ENCODE measurements at regions not wholly inside any gene's neighbourhood (a gene's known extent, or its start where the extent isn't known, plus 50 kb on each side); places are given as distances from the start of the nearest gene placed in this dataset.

DNA sequence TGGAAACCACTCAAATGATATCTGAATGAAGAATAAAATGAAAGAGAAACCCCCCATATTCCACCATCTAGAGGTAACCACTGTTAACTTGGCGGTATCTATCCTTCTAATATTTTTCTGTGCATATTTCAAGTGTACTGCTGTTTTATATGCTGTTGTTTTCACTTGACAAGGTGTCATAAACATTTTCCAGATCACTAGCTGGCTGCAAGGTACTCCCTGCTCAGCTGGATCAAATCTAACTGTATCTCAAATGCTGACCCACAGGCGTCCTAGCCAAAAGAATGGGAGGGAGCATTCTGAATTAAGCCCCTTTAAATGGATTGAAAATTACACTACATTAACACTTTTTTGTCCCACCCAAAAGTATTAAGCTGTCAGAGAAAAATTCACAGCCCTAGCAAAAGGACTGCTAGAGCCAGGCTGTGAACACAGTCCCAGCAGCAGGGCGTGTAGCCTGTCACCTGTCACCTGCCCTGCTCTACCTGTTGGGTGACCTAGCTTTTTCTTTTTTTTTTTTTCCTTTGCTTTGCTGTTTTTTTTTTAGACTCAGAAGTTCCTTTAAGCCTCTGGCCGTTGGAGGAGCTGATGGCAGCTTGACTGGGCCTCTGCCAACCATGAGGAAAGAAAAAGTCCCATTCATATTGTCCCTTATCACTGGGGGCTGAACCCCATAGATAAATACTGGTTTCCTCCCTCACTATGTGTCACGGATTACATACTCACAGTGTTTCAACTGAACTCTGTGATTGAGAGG lies 93.7 kb upstream of the TSC22D2 start:
- Histone ChIP-seq H3K27me3 (no peaks in the 10 kb centered on the region), H3K9me3 (no peaks in the 10 kb centered on the region), H3K36me3 (no peaks in the 10 kb centered on the region), H3K4me1 (no peaks in the 10 kb centered on the region), H3K4me3 (no peak overlapping the region), H3K27ac (peak overlapping the region; percentile 1 to 77)
- no peak for TF ChIP-seq POLR2A (IDR thresholded peaks at IDR 0.05)
- TF ChIP-seq POLR2AphosphoS5 (IDR thresholded peaks at IDR 0.05) = peak in 1 of 3 donors; percentile 45
- peak; percentile 46 to 54 for DNase-seq (ENCODE audit: low spot score in 2 of 2)
- intact Hi-C loops (cut with DNase I; ENCODE audit: low total_unique reads) = no loop called here

DNA sequence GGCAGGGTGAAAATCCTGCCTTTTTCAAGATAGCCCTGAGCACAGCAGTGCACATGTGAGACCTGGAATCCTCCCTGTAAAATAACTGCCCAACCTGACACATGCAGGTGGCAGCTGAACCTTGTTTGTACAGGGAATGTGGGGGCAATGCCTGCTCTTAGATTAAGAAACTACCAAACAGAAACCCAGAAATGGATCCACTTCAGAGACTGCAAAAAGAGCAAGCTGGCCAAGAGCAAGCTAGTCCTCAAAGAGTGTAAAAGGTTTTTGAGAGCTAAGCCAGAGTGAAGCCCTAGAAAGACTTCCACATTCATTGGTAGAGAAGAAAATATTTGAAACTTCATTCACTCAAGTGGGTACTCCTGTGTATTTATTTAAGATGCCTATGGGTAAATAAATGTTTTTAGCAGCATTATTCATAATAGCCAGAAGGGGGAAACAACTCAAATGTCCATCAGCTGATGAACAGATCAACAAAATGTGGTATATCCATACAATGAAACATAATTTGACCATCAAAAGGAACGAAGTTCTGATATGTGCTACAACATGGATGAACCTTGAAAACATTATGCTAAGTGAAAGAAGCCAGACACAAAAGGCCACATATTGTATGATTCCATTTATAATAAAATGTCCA lies 96.0 kb upstream of the TSC22D2 start:
- H3K36me3 ChIP-seq = no peaks in the 10 kb centered on the region
- no peaks in the 10 kb centered on the region for H3K9me3 ChIP-seq
- no peaks in the 10 kb centered on the region for H3K4me1 ChIP-seq
- no peak overlapping the region for H3K4me3 ChIP-seq
- no peak for TF ChIP-seq CTCF (IDR thresholded peaks at IDR 0.05)
- no peak for TF ChIP-seq POLR2A (IDR thresholded peaks at IDR 0.05)
- no peak for TF ChIP-seq POLR2AphosphoS5 (IDR thresholded peaks at IDR 0.05)
- no peaks in the 10 kb centered on the region for H3K27me3 ChIP-seq
- intact Hi-C loops (cut with DNase I; ENCODE audit: low total_unique reads) = no loop called here
- no peak overlapping the region for H3K27ac ChIP-seq
- no peak for DNase-seq (ENCODE audit: low spot score in 2 of 2)

DNA sequence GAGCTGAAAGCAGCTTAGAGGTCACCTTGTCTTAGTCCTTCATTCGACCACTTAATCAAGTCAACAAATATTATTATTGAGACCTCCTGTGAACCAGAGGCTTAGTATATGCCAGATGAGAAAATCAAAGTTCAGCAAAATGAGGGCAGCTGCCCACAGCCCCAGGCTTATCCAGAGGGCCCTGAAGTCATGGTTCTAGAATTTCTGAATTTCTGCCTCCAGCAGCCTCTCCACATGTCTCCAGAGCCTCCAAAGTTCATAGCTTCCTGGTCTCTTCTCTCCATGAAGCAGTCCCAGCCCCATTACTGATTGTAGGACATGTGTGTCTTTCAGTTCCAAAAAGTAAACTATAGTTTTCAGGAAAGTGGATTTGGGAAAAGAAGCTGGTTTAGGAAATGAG lies 96.9 kb upstream of the TSC22D2 start:
- H3K27me3 ChIP-seq = no peaks in the 10 kb centered on the region
- H3K4me1 ChIP-seq = no peaks in the 10 kb centered on the region
- no peak overlapping the region for H3K4me3 ChIP-seq
- intact Hi-C loops (cut with DNase I; ENCODE audit: low total_unique reads) = no loop called here
- no peaks in the 10 kb centered on the region for H3K36me3 ChIP-seq
- no peak for DNase-seq (ENCODE audit: low spot score in 2 of 2)
- TF ChIP-seq CTCF (IDR thresholded peaks at IDR 0.05) (no peak), POLR2A (IDR thresholded peaks at IDR 0.05) (no peak), POLR2AphosphoS5 (IDR thresholded peaks at IDR 0.05) (no peak)
- no peak overlapping the region for H3K27ac ChIP-seq
- H3K9me3 ChIP-seq = no peaks in the 10 kb centered on the region

- no peak overlapping the region for H3K27ac ChIP-seq
- intact Hi-C loops (cut with DNase I; ENCODE audit: low total_unique reads) = loop anchor here (10.0 kb wide), 1 partner anchor 1115 kb away; no protein-coding TSS in a partner anchor
These were observed 98.5 kb upstream of the TSC22D2 start for GRCh38 chr3:150309557-150309956.

DNA sequence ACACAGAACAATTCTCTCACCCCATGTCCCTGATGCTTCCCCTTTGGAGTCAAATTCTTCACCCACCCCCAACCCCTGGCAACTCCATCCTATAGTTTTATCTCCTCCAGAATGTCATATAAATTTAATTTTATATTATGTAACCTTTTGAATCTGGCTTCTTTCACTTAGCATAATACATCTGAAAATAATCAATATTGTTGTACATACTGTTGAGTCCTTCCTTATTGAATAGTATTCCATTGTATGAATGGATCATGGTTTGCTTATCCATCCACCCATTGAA lies 98.9 kb upstream of the TSC22D2 start:
- H3K27me3 ChIP-seq = no peaks in the 10 kb centered on the region
- H3K4me3 ChIP-seq = no peak overlapping the region
- H3K4me1 ChIP-seq = no peaks in the 10 kb centered on the region
- no peaks in the 10 kb centered on the region for H3K36me3 ChIP-seq
- DNase-seq (ENCODE audit: low spot score in 2 of 2) = no peak
- H3K9me3 ChIP-seq = no peaks in the 10 kb centered on the region
- no peak overlapping the region for H3K27ac ChIP-seq
- no peak for TF ChIP-seq POLR2A (IDR thresholded peaks at IDR 0.05)
- TF ChIP-seq POLR2AphosphoS5 (IDR thresholded peaks at IDR 0.05) = no peak
- no peak for TF ChIP-seq CTCF (IDR thresholded peaks at IDR 0.05)
- intact Hi-C loops (cut with DNase I; ENCODE audit: low total_unique reads) = loop anchor here (10.0 kb wide), 1 partner anchor 1116 kb away; no protein-coding TSS in a partner anchor

More at GRCh38 chr3:150309557-150309956, 98.5 kb upstream of the TSC22D2 start:
- no peak for TF ChIP-seq POLR2AphosphoS5 (IDR thresholded peaks at IDR 0.05)
- no peak for TF ChIP-seq CTCF (IDR thresholded peaks at IDR 0.05)
- no peak for TF ChIP-seq POLR2A (IDR thresholded peaks at IDR 0.05)
- no peaks in the 10 kb centered on the region for H3K4me1 ChIP-seq
- no peaks in the 10 kb centered on the region for H3K36me3 ChIP-seq
- no peak overlapping the region for H3K4me3 ChIP-seq
- no peak for DNase-seq (ENCODE audit: low spot score in 2 of 2)
- no peaks in the 10 kb centered on the region for H3K9me3 ChIP-seq
- no peaks in the 10 kb centered on the region for H3K27me3 ChIP-seq
